ENCODE measurements at regions not wholly inside any gene's neighbourhood (a gene's known extent, or its start where the extent isn't known, plus 50 kb on each side); places are given as distances from the start of the nearest gene placed in this dataset.

DNA sequence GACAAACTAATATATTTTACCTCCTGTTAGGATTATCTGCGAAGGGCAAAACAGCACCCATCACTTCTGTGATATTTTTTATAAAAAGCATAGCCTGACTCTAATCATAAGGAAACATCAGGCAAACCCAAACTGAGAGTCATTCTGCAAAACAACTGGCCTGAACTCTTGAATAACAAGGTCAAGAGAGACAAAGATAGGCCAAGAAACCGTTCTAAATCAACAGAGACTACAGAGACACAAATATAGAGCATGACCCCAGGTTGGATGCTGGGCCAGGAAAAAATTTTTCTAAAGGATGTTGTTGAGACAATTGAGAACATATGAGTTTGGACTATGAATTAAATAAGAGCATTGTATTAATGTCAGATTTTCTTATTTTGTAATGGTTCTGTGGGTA is 384.9 kb downstream of the NFIB start:
- no peak overlapping the region for H2BK20ac ChIP-seq (ENCODE audit: low read depth, low read length, poor library complexity, severe bottlenecking)
- no peak overlapping the region for H2BK120ac ChIP-seq (ENCODE audit: low read depth, low read length, poor library complexity, severe bottlenecking)
- H3K14ac ChIP-seq (ENCODE audit: insufficient read depth, low read length) = no peak overlapping the region
- WGBS (ENCODE audit: extremely low coverage, insufficient read length, low lambda C conversion rate) = no CpG with 5 or more reads among the region's 2 CpGs
- H3K23me2 ChIP-seq (ENCODE audit: insufficient read length, low read depth, low read length, poor library complexity, severe bottlenecking) = no peaks in the 10 kb centered on the region
- H3K18ac ChIP-seq (ENCODE audit: insufficient read length, low read depth, low read length) = no peak overlapping the region
- Mint-ChIP-seq H3K9me3 (peaks cover 1 to 3% of the 10 kb centered on the region in 2 experiments; a peak in 3 of 5 replicates), H3K4me1 (no peaks in the 10 kb centered on the region; a peak in 1 of 4 replicates), H3K27me3 (ENCODE audit: low read depth) (no peaks in the 10 kb centered on the region), H3K27ac (no peak overlapping the region), H3K4me3 (no peak overlapping the region), H3K36me3 (ENCODE audit: insufficient read depth in 1 of 3, low read depth in 3 of 3) (peaks cover 0 to 3% (median under 1%) of the 10 kb centered on the region in 3 experiments; a peak in 4 of 7 replicates)
- no peaks in the 10 kb centered on the region for H3K79me1 ChIP-seq (ENCODE audit: insufficient read depth, low read depth, low read length, poor library complexity, severe bottlenecking)
- no peaks in the 10 kb centered on the region for H3K9me3 ChIP-seq (ENCODE audit: control insufficient read depth, low read depth, low read length)
- no peaks in the 10 kb centered on the region for H3K4me1 ChIP-seq (ENCODE audit: insufficient read depth, low read length)
- no peak overlapping the region for H3K23ac ChIP-seq (ENCODE audit: insufficient read length, low read depth, low read length)
- no peaks in the 10 kb centered on the region for H3K27me3 ChIP-seq (ENCODE audit: insufficient read depth, low read length)
- H2BK15ac ChIP-seq (ENCODE audit: low read depth, low read length) = no peak overlapping the region
- H2BK12ac ChIP-seq (ENCODE audit: insufficient read length, low read depth, low read length) = no peak overlapping the region
- H3K79me2 ChIP-seq (ENCODE audit: insufficient read depth, low read length) = no peaks in the 10 kb centered on the region
- H4K5ac ChIP-seq (ENCODE audit: insufficient read length, low read depth, low read length) = no peak overlapping the region
- H3K4ac ChIP-seq (ENCODE audit: low read depth, low read length) = no peak overlapping the region
- H3K27ac ChIP-seq (ENCODE audit: insufficient read length, low read depth, low read length) = no peak overlapping the region
- DNase-seq = no peak
- no peak overlapping the region for H3T11ph ChIP-seq (ENCODE audit: low read length)
- H3K56ac ChIP-seq (ENCODE audit: insufficient read length, low read depth, low read length) = no peak overlapping the region
- H4K91ac ChIP-seq (ENCODE audit: insufficient read length, low read depth, low read length) = no peak overlapping the region
- H2AK5ac ChIP-seq (ENCODE audit: insufficient read length, low read length) = no peak overlapping the region
- no peaks in the 10 kb centered on the region for H4K20me1 ChIP-seq (ENCODE audit: control insufficient read depth, insufficient read depth, insufficient read length)
- H4K8ac ChIP-seq (replicated peaks; ENCODE audit: insufficient read length, low read depth, low read length) = no peak overlapping the region
- no peak overlapping the region for H3K4me2 ChIP-seq (ENCODE audit: insufficient read depth, insufficient read length, low read length)
- TF ChIP-seq, protein P1, sequence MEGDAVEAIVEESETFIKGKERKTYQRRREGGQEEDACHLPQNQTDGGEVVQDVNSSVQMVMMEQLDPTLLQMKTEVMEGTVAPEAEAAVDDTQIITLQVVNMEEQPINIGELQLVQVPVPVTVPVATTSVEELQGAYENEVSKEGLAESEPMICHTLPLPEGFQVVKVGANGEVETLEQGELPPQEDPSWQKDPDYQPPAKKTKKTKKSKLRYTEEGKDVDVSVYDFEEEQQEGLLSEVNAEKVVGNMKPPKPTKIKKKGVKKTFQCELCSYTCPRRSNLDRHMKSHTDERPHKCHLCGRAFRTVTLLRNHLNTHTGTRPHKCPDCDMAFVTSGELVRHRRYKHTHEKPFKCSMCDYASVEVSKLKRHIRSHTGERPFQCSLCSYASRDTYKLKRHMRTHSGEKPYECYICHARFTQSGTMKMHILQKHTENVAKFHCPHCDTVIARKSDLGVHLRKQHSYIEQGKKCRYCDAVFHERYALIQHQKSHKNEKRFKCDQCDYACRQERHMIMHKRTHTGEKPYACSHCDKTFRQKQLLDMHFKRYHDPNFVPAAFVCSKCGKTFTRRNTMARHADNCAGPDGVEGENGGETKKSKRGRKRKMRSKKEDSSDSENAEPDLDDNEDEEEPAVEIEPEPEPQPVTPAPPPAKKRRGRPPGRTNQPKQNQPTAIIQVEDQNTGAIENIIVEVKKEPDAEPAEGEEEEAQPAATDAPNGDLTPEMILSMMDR (conservative IDR thresholded peaks at IDR 0.05) = no peak
- no peak overlapping the region for H2BK5ac ChIP-seq (ENCODE audit: insufficient read length, low read length)
- H2AFZ ChIP-seq (ENCODE audit: low read length) = no peak overlapping the region
- H3K9ac ChIP-seq (ENCODE audit: extremely low read depth, insufficient read length, low read length) = no peak overlapping the region
